ENCODE measurements at regions not wholly inside any gene's neighbourhood (a gene's known extent, or its start where the extent isn't known, plus 50 kb on each side); places are given as distances from the start of the nearest gene placed in this dataset.

- TF ChIP-seq FOXM1 (IDR thresholded peaks at IDR 0.05; ENCODE audit: borderline replicate concordance) (no peak), LEF1 (IDR thresholded peaks at IDR 0.05; ENCODE audit: borderline replicate concordance) (no peak), TARDBP (IDR thresholded peaks at IDR 0.05) (no peak), BHLHE40 (IDR thresholded peaks at IDR 0.05; ENCODE audit: borderline replicate concordance) (no peak), ARNT (IDR thresholded peaks at IDR 0.05) (no peak), HDGF (IDR thresholded peaks at IDR 0.05; ENCODE audit: borderline replicate concordance) (no peak), CTBP1 (IDR thresholded peaks at IDR 0.05; ENCODE audit: borderline replicate concordance) (no peak), SUZ12 (IDR thresholded peaks at IDR 0.05) (no peak)
These were observed 907.0 kb downstream of the KCNJ18 start for GRCh38 chr17:22599322-22599721.

All from HEK293T (cell line).